ENCODE measurements at regions not wholly inside any gene's neighbourhood (a gene's known extent, or its start where the extent isn't known, plus 50 kb on each side); places are given as distances from the start of the nearest gene placed in this dataset. TPM values are rescaled to one million over a fixed set of nuclear protein-coding genes. Genes with fewer than 3 reads are reported as not detected.

DNA sequence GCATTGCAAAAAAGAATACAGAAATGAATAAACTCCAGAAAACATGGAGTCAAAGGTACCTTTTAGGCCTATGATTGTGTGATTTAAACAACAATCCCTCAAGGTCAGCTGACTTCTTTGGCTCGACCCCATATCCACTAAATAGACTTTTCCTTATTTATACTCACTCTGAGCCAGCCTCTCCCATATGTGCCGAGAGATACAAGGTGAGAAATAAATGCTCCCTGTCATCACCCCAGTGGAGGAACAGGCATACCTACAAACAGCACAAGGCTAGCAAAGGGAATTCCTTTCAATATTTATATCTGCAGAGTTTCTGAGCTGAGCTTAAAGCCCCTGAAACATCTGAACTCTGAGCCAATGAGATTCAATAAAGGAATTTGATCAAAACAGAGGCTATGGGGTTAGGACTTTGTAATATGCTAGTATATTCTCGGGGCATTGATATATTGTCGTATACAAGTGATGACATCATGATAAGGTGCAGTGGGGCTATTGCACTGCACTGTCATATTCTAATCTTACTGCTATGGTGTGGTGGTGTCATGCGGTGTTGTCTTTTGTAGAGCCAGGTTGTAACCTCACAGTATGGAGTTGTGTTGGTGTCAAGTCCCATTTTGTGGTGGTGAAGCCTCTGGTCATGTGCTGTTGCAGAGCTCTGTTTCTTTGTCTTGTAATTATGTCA lies 56.0 kb upstream of the GALNT18 start:
- TF ChIP-seq, protein P1, sequence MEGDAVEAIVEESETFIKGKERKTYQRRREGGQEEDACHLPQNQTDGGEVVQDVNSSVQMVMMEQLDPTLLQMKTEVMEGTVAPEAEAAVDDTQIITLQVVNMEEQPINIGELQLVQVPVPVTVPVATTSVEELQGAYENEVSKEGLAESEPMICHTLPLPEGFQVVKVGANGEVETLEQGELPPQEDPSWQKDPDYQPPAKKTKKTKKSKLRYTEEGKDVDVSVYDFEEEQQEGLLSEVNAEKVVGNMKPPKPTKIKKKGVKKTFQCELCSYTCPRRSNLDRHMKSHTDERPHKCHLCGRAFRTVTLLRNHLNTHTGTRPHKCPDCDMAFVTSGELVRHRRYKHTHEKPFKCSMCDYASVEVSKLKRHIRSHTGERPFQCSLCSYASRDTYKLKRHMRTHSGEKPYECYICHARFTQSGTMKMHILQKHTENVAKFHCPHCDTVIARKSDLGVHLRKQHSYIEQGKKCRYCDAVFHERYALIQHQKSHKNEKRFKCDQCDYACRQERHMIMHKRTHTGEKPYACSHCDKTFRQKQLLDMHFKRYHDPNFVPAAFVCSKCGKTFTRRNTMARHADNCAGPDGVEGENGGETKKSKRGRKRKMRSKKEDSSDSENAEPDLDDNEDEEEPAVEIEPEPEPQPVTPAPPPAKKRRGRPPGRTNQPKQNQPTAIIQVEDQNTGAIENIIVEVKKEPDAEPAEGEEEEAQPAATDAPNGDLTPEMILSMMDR (IDR thresholded peaks at IDR 0.05) = no peak
- DNase-seq (ENCODE audit: low spot score) (no peak), ATAC-seq (ENCODE audit: low FRiP score) (no peak)

DNA sequence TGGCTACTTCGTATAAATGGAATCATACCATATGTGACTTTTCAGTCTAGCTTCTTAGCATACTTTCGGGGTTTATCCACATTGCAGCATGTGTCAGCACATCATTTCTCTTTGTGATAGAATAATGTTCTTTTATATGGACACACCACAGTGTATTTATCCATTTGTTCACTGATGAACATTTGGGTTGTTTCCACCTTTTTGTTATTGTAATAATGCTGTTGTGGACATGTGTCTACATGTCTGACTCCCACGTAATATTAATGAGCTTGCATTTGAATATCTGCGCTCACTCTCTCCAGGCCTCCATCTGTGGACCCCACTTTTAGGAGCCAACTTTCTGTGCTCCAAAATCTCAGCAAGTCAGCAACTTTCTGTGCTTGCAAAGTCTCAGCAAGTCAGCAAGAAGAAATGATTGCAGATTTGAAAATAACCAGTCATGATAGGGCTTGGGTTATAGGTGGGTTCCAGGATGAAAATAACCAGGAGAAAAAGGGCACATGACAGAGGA lies 53.9 kb upstream of the GALNT18 start:
- no peak for ATAC-seq (ENCODE audit: low FRiP score)
- TF ChIP-seq, protein P1 (IDR thresholded peaks at IDR 0.05) = no peak
- no peak for DNase-seq (ENCODE audit: low spot score)

DNA sequence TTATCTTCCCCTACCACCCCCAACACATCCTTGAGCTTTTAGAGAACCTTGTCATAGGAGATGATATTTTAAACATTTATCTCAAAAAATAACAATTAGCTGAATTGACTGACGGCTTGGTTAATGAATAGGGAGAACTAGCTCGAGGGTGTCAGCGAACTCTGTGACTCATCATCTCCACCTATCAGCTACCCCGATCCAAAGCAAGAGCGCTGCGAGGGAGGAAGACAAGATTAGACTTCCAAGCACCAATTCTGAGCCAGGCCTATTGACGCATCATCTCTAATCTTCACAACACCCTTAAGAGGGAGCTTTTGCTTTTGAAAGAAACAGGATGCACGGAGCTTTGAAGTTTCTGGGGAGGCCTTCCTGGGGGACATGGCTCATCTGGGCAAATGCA lies 51.0 kb upstream of the GALNT18 start:
- DNase-seq (ENCODE audit: low spot score) (no peak), ATAC-seq (ENCODE audit: low FRiP score) (no peak)

DNA sequence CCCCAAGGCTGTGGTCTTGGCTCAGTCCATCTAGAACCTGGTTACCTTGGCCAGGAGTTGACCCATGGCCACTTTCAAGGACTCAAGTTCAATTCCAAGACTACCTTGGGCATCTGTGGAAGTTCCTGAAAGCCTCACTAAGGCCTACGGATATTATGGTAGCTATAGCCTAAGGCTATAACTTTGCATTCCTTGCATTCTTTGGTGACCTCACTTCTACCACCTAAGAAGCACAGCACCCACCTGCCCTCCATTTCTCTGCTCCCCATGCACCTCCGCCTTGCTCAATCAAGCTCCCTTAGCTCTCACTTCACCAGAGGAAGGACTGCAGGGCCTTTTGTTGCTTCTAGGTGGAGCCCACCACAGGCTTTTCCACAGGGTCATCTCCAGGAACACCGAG lies 50.3 kb upstream of the GALNT18 start:
- DNase-seq (ENCODE audit: low spot score) (no peak), ATAC-seq (ENCODE audit: low FRiP score) (no peak)
- TF ChIP-seq, protein P1 (IDR thresholded peaks at IDR 0.05) = no peak

More for the DNA sequence above, 51.0 kb upstream of the GALNT18 start:
- TF ChIP-seq, protein P1 (IDR thresholded peaks at IDR 0.05) = no peak

Small RNA genes in the stretch of these regions (small RNA-seq; reads per million reads assigned to genes)
- gene MIR8070 = not detected
